GM23338 (cell line): ENCODE measurements at regions not wholly inside any gene's neighbourhood (a gene's known extent, or its start where the extent isn't known, plus 50 kb on each side); places are given as distances from the start of the nearest gene placed in this dataset.

Experiments
- CREB1 ChIP-seq: fragments of 250-450 bp; sonication (Bioruptor Pico); IDR thresholded peaks from 2 replicates; pipeline ENCODE4 v1.5.0; 2020; ENCODE audit warnings: low read depth, mild to moderate bottlenecking, moderate library complexity
- CTCF ChIP-seq, 2 experiments: fragments of 200-600 bp in 1 of 2; sonication (generic) in 1 of 2; conservative IDR thresholded peaks; 2 replicates each; pipeline versions ENCODE4 v1.5.1 to v1.6.1; 2016 to 2017; ENCODE audit warnings: antibody characterized with exemption in 2 of 2, low read depth in 2 of 2, mild to moderate bottlenecking in 2 of 2, moderate library complexity in 1 of 2
- ETS1 ChIP-seq: IDR thresholded peaks from 2 replicates; pipeline ENCODE4 v1.6.1; 2016; ENCODE audit warnings: antibody characterized with exemption
- EZH2 ChIP-seq: fragments of 200-600 bp; sonication (generic); IDR thresholded peaks from one replicate; pipeline ENCODE4 v1.8.0; 2017; ENCODE audit warnings: antibody characterized with exemption, mild to moderate bottlenecking, low read depth; ENCODE audit not compliant: unreplicated experiment
- EZH2phosphoT487 ChIP-seq: fragments of 200-600 bp; sonication (generic); IDR thresholded peaks from one replicate; pipeline ENCODE4 v1.8.1; 2018; ENCODE audit warnings: antibody characterized with exemption; ENCODE audit not compliant: unreplicated experiment
- NANOG ChIP-seq: IDR thresholded peaks from 2 replicates; pipeline ENCODE4 v1.6.1; 2016; ENCODE audit warnings: antibody characterized with exemption, borderline replicate concordance
- POLR2AphosphoS5 ChIP-seq: IDR thresholded peaks from 2 replicates; pipeline ENCODE4 v1.6.1; 2016; ENCODE audit warnings: antibody characterized with exemption, low read depth
- REST ChIP-seq: IDR thresholded peaks from one replicate; pipeline ENCODE4 v1.6.1; 2018; ENCODE audit warnings: antibody characterized with exemption; ENCODE audit not compliant: unreplicated experiment
- STAT1 ChIP-seq: IDR thresholded peaks from one replicate; pipeline ENCODE4 v1.6.1; 2016; ENCODE audit warnings: antibody characterized with exemption; ENCODE audit not compliant: unreplicated experiment
- ZNF114 ChIP-seq: fragments of 250-450 bp; sonication (Bioruptor Pico); IDR thresholded peaks from 2 replicates; pipeline ENCODE4 v1.5.0; 2020; ENCODE audit warnings: mild to moderate bottlenecking, moderate library complexity

- TF ChIP-seq POLR2AphosphoS5 (no peak), CTCF (conservative IDR thresholded peaks at IDR 0.05; ENCODE audit: low read depth in 2 of 2) (no peak), EZH2 (no peak), EZH2phosphoT487 (no peak), REST (no peak), ZNF114 (CRISPR knock-in tag) (no peak), ETS1 (no peak), CREB1 (CRISPR knock-in tag) (no peak), STAT1 (no peak), NANOG (no peak)
Observed at GRCh38 chr4:141843136-141843535, 206.8 kb downstream of the IL15 start.
